ENCODE measurements at regions not wholly inside any gene's neighbourhood (a gene's known extent, or its start where the extent isn't known, plus 50 kb on each side); places are given as distances from the start of the nearest gene placed in this dataset.

- Histone ChIP-seq H3K27ac (replicated peaks) (no peak overlapping the region), H3K4me3 (replicated peaks; ENCODE audit: insufficient read depth, low read length) (no peak overlapping the region), H3K27me3 (ENCODE audit: insufficient read depth, poor library complexity, severe bottlenecking) (no peaks in the 10 kb centered on the region)
- TF ChIP-seq GABPA (IDR thresholded peaks at IDR 0.05; ENCODE audit: low read depth) (no peak), SPI1 (IDR thresholded peaks at IDR 0.05; ENCODE audit: borderline replicate concordance, low read depth) (no peak), REST (IDR thresholded peaks at IDR 0.05; ENCODE audit: insufficient replicate concordance, low read depth) (no peak), POLR2AphosphoS5 (IDR thresholded peaks at IDR 0.05; ENCODE audit: low read depth) (no peak)
- TF ChIP-seq, protein P1, sequence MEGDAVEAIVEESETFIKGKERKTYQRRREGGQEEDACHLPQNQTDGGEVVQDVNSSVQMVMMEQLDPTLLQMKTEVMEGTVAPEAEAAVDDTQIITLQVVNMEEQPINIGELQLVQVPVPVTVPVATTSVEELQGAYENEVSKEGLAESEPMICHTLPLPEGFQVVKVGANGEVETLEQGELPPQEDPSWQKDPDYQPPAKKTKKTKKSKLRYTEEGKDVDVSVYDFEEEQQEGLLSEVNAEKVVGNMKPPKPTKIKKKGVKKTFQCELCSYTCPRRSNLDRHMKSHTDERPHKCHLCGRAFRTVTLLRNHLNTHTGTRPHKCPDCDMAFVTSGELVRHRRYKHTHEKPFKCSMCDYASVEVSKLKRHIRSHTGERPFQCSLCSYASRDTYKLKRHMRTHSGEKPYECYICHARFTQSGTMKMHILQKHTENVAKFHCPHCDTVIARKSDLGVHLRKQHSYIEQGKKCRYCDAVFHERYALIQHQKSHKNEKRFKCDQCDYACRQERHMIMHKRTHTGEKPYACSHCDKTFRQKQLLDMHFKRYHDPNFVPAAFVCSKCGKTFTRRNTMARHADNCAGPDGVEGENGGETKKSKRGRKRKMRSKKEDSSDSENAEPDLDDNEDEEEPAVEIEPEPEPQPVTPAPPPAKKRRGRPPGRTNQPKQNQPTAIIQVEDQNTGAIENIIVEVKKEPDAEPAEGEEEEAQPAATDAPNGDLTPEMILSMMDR (IDR thresholded peaks at IDR 0.05; ENCODE audit: insufficient read depth, low read length): no peak
- no peak for DNase-seq (ENCODE audit: low read depth in 1 of 2, low spot score in 1 of 2)
Observed at GRCh38 chr14:76946753-76947077, 81.8 kb downstream of the IRF2BPL start.

GRCh38 chr14:76943072-76943471 is 85.4 kb downstream of the IRF2BPL start:
- TF ChIP-seq POLR2AphosphoS5 (IDR thresholded peaks at IDR 0.05; ENCODE audit: low read depth): no peak
- TF ChIP-seq, protein P1 (IDR thresholded peaks at IDR 0.05; ENCODE audit: insufficient read depth, low read length): no peak
- TF ChIP-seq REST (IDR thresholded peaks at IDR 0.05; ENCODE audit: insufficient replicate concordance, low read depth): no peak
- TF ChIP-seq SPI1 (IDR thresholded peaks at IDR 0.05; ENCODE audit: borderline replicate concordance, low read depth): no peak
- no peak for DNase-seq (ENCODE audit: low read depth in 1 of 2, low spot score in 1 of 2)
- no peaks in the 10 kb centered on the region for H3K27me3 ChIP-seq (ENCODE audit: insufficient read depth, poor library complexity, severe bottlenecking)
- H3K4me3 ChIP-seq (replicated peaks; ENCODE audit: insufficient read depth, low read length): no peak overlapping the region
- H3K27ac ChIP-seq (replicated peaks): no peak overlapping the region

DNA sequence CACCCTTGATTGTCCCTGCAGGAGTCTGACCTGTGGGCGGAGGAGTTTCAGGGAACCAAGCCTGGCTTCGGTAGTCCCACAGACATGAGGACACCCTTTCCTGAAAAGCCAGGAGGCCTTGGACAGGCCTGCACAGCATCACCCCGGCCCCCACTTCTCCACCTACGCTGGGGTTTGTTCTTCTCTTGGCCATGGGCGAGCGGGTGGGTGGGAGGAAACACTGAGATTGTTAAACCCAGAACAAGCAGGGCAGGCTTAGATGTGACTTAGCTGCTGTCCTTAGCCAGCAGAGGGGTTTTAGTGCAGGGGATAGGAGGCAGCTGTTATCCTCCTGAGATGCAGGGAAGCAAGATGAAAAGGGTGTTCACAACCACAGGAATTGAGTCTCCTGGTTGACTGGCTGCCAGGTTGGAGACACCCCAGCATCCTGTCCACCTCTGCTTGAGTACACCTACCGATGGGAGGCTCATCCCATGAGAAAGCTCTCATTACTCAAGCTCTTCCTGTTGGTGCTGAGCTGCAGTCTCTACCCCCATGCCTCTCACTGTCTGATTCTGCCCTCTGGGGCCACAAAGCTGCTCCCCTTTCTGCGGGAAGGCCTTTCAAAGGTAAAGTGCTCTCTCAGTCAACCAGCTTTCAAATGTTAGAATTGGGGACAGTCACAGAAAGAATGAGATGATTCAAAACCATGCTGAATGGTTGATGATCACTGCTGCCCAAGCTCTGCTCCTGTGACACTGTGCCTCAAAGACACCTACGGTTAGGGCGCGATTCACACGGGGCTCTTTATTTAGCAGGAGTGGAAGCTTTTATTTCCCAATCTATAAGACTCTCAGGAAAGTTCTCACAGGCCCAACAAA is 86.3 kb downstream of the IRF2BPL start:
- no peak overlapping the region for H3K4me3 ChIP-seq (replicated peaks; ENCODE audit: insufficient read depth, low read length)
- TF ChIP-seq GABPA (IDR thresholded peaks at IDR 0.05; ENCODE audit: low read depth) (no peak), REST (IDR thresholded peaks at IDR 0.05; ENCODE audit: insufficient replicate concordance, low read depth) (no peak), SPI1 (IDR thresholded peaks at IDR 0.05; ENCODE audit: borderline replicate concordance, low read depth) (no peak), POLR2AphosphoS5 (IDR thresholded peaks at IDR 0.05; ENCODE audit: low read depth) (no peak)
- TF ChIP-seq, protein P1 (IDR thresholded peaks at IDR 0.05; ENCODE audit: insufficient read depth, low read length): no peak
- no peaks in the 10 kb centered on the region for H3K27me3 ChIP-seq (ENCODE audit: insufficient read depth, poor library complexity, severe bottlenecking)
- no peak overlapping the region for H3K27ac ChIP-seq (replicated peaks)
- DNase-seq (ENCODE audit: low read depth in 1 of 2, low spot score in 1 of 2): no peak
